Fibroblast of skin of right quadriceps (primary cell): ENCODE measurements at regions not wholly inside any gene's neighbourhood (a gene's known extent, or its start where the extent isn't known, plus 50 kb on each side); places are given as distances from the start of the nearest gene placed in this dataset.

Source experiments
- DNase-seq: peaks from one replicate; pipeline ENCODE4 v3.0.0-alpha.2; 2013

GRCh38 chr17:63349478-63350000 lies 96.6 kb downstream of the CYB561 start:
- peak; percentile 76 for DNase-seq

GRCh38 chr17:63350364-63350763 lies 95.7 kb downstream of the CYB561 start:
- DNase-seq: no peak

DNA sequence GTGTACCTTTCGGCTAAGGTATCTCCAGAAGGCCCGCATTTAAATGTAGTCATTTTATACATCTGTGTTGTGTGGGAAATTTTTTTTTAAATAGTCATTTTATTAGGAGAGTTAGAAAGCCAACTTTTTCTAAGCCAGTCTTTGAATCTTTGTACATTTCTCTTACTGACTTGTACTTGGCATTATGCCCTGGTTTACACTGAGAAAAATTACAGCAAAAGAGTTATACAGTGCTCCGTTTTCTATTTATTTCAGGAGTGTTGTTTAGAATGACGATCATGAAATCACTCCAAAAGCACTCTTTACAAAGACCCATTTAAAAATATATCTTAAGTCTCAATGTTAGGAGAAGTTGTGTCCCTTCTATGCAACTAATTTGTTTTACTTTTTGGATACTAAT lies 91.8 kb downstream of the CYB561 start:
- DNase-seq: no peak

DNA sequence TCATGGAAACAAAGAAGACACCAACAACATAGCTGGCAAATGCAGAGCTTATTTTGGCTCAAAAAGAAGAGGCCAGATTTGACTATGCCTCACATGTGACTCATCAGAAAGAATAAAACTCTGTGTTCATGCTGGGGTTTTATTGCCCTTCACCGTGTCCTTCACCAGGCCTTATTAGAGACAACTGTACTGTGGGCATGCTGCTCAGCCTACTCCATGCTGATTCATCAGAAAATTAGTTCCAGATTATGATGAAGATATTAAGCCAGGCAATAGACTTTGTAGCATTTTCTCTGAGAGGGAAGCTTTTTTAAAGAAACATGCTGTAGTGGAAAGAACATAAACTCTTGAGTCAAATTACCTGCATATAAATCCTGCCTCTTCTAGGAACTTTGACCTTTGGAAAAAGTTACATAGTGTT lies 89.8 kb downstream of the CYB561 start:
- peak; percentile 98 for DNase-seq

GRCh38 chr17:63358111-63358839 lies 87.8 kb downstream of the CYB561 start:
- DNase-seq: peak; percentile 92

GRCh38 chr17:63358956-63359355 lies 87.2 kb downstream of the CYB561 start:
- DNase-seq: no peak

DNA sequence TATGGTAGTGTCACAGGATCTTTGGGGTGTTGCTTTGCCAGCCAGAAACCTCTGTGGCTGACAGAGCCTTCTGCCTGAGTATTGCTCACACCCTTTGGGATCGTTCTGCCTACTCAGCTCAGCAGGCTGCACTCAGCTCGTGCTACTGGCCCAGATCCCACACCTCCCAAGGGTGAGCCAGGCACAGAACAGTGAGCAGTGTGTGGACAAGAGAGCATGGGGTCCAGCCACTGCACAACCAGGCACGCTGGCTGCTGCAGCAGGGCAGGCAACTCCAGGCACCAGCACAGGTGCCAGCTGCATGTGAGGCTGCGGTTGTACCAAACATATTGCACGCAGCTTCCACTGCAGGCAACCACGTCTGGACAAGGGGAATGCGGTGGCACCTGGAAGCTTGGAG lies 84.9 kb downstream of the CYB561 start:
- DNase-seq: no peak

DNA sequence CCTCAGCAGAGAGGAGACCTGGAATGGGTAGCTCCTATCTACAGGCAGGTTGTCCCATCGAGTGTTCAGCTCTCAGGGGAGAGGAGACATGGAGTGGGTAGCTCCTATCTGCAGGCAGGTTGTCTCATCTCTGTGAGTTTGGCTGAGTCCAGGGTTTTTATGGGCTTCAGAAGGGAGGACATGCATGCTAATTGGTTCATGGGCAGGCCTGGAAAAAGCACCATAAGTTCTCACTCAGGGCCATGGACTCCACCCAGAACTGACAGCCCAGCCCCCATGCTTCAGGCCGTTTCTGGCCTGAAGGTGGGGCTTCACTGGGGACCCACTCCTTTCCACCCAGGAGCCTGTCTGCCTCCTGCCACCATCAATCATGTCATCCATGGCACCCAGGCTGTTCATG lies 84.0 kb downstream of the CYB561 start:
- DNase-seq: no peak

DNA sequence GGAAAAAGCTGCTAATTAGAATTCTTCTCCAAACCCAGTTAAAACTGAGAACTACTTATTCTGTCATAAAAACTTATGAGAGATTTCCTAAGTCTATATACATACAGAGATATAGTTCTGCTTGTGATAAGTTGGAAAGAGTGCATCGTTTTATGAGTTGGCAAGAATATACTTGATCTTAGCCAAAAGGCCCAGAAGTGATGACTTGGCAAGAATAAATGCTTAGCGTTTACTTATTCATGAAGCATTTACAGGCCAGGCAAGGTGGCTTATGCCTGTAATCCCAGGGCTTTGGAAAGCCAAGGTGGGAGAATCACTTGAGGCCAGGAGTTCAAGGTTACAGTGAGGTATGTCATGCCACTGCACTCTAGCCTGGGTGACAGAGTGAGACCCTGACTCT lies 81.7 kb downstream of the CYB561 start:
- DNase-seq: peak; percentile 54

DNA sequence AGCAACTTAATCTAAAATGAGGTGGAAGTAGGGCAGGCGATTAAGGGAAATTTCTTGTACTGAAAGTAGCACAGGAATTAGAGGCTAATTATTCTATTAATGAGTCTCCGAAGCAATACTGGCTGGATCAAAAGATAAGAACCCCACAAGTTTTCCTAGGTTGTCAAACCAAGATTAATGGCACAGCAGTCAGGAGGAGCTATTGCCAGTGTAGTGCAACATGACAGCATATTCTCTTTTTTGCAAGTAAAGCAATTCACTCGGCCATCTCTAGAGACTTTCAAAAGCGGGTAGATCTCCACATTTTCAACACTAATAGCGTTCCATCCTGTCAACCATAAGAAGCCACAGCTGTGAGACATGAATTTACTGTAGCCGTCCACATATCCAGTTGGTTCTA lies 81.2 kb downstream of the CYB561 start:
- DNase-seq: no peak

- peak; percentile 81 for DNase-seq
Measured at GRCh38 chr17:63365366-63366240, 80.5 kb downstream of the CYB561 start.

GRCh38 chr17:63366241-63366566 lies 79.9 kb downstream of the CYB561 start:
- DNase-seq: no peak

GRCh38 chr17:63369233-63369632 lies 76.9 kb downstream of the CYB561 start:
- peak; percentile 44 for DNase-seq

DNA sequence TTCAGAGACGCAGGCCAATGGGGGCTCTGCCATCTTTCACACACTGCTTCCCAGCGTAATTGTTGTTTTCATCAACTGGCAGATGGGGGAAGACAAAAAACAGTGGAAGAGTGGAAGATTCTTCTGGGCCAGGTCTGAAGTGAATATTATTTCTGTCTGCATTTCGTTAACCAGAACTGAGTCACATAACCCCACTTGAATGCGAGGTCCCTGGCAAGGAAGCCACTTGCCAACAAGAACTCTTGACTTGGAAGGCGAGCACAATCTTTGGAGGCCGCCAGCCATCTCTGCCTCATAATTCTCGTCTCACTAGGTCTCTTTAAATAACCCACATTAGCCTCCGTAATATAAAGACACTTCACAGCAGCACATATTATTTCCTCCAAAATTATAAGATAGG lies 75.4 kb downstream of the CYB561 start:
- DNase-seq: no peak

DNA sequence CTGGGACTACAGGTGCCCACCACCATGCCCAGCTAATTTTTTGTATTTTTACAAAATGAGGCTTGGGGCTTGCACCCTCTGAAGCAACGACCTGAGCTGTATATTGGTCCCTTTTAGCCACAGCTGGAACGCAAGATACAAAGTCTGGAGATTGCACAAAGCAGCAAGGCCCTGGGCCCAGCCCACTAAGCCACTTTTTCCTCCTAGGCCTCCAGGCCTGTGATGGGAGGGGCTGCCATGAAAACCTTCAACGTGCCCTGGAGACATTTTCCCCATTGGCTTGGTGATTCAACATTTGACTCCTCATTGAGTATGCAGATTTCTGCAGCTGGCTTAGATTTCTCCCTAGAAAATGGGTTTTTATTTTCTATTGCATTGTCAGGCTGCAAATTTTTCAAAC lies 69.2 kb downstream of the CYB561 start:
- no peak for DNase-seq

GRCh38 chr17:63378411-63379375 lies 67.4 kb downstream of the CYB561 start:
- no peak for DNase-seq

DNA sequence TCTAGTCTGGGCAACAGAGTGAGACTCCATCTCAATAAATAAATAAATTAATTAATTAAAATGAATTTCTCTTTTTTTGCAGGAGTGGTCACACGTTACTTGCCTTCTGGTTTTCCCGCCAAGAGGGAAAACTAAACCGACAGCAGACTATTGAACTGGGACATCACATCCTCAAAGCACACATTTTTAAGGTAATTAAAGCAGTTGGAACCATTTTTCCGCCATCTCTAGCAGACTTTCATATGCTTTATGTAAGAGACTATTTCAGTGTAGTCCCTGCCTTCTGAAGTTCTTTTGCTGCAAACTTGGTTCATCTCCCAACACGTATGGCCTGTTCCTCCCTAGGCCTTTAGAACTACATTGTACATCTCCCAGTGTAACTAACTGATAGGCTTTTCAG lies 66.5 kb downstream of the CYB561 start:
- DNase-seq: no peak

- DNase-seq: peak; percentile 84
Measured at GRCh38 chr17:63381101-63381729, 64.9 kb downstream of the CYB561 start.

DNA sequence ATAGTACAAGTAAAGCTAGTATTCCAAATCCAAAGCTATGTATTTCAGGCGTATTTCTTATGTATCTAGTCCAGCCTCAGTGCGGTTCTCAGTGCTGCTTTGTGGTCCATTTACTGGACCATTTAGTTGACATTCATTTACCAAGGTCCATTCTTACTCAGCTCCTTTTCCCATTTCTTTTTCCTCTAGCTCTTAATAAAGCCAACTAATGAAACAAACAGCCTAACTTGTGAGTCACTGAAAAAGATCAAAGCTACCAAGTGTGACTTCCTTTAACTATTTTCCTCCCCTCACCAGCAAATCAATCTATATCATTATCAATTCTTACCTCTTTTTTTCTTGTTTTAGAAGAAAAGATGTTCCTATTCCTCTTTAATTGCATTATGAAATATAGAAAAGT lies 64.0 kb downstream of the CYB561 start:
- no peak for DNase-seq
